Renal cortical epithelial cell (primary cell): ENCODE measurements at regions not wholly inside any gene's neighbourhood (a gene's known extent, or its start where the extent isn't known, plus 50 kb on each side); places are given as distances from the start of the nearest gene placed in this dataset.

Source experiments
- DNase-seq: peaks from one replicate; pipeline ENCODE4 v3.0.0-alpha.2; 2011; ENCODE audit warnings: low read depth

GRCh38 chrX:28039258-28039657, 58.0 kb upstream of the DCAF8L1 start:
- DNase-seq = no peak
